Neuronal stem cell (in vitro differentiated cells): ENCODE measurements at regions not wholly inside any gene's neighbourhood (a gene's known extent, or its start where the extent isn't known, plus 50 kb on each side); places are given as distances from the start of the nearest gene placed in this dataset.

Experiments used
- DNase-seq: peaks from one replicate; pipeline ENCODE4 v3.0.0-alpha.2; 2013; ENCODE audit warnings: low spot score
- H2AFZ ChIP-seq: one replicate; pipeline ENCODE4 v1.6.1; 2013; ENCODE audit warnings: mild to moderate bottlenecking, low read length, inconsistent platforms
- H2AK5ac ChIP-seq: 2 replicates; pipeline ENCODE4 v1.6.1; 2013; ENCODE audit warnings: low read depth, mild to moderate bottlenecking, inconsistent platforms, low read length, moderate library complexity, mixed read lengths
- H2BK120ac ChIP-seq: 2 replicates; pipeline ENCODE4 v1.6.1; 2013; ENCODE audit warnings: low read depth, mild to moderate bottlenecking, inconsistent platforms, low read length, moderate library complexity, mixed read lengths
- H2BK12ac ChIP-seq: one replicate; pipeline ENCODE4 v1.6.1; 2013; ENCODE audit warnings: low read length, inconsistent platforms
- H2BK15ac ChIP-seq: 2 replicates; pipeline ENCODE4 v1.6.1; 2013; ENCODE audit warnings: mild to moderate bottlenecking, low read length, inconsistent platforms, mixed read lengths
- H2BK5ac ChIP-seq: one replicate; pipeline ENCODE4 v1.6.1; 2013; ENCODE audit warnings: inconsistent platforms, mild to moderate bottlenecking, low read length, moderate library complexity
- H3K14ac ChIP-seq: one replicate; pipeline ENCODE4 v1.6.1; 2013; ENCODE audit warnings: low read length, inconsistent platforms
- H3K18ac ChIP-seq: 2 replicates; pipeline ENCODE4 v1.6.1; 2013; ENCODE audit warnings: low read length, inconsistent platforms
- H3K23ac ChIP-seq: 2 replicates; pipeline ENCODE4 v1.6.1; 2013; ENCODE audit warnings: low read depth, mild to moderate bottlenecking, mixed read lengths, low read length, inconsistent platforms; ENCODE audit not compliant: poor library complexity
- H3K27ac ChIP-seq: replicated peaks from 3 replicates; pipeline ENCODE4 v1.5.1; 2013; ENCODE audit warnings: low read length, inconsistent platforms
- H3K27me3 ChIP-seq, 3 experiments: 2 replicates each; pipeline ENCODE4 v1.6.1; 2013; ENCODE audit warnings: low read length in 3 of 3, mild to moderate bottlenecking in 2 of 3, inconsistent platforms in 1 of 3, low read depth in 1 of 3, mixed read lengths in 1 of 3, moderate library complexity in 1 of 3; ENCODE audit not compliant: control insufficient read depth in 3 of 3, insufficient read depth in 3 of 3
- H3K36me3 ChIP-seq, 2 donors: replicated peaks in 1 of 2; 2 replicates each; pipeline ENCODE4 v1.6.1; 2013; ENCODE audit warnings: low read length in 2 of 2; ENCODE audit not compliant: control insufficient read depth in 2 of 2, insufficient read depth in 2 of 2
- H3K4ac ChIP-seq: 2 replicates; pipeline ENCODE4 v1.6.1; 2013; ENCODE audit warnings: inconsistent platforms, mild to moderate bottlenecking, low read length, moderate library complexity
- H3K4me1 ChIP-seq, 2 donors: 1 replicate in 1 of 2; 2 replicates in 1 of 2; pipeline ENCODE4 v1.6.1; 2013; ENCODE audit warnings: low read length in 2 of 2, low read depth in 1 of 2; ENCODE audit not compliant: control insufficient read depth in 2 of 2, insufficient read depth in 1 of 2
- H3K4me2 ChIP-seq: one replicate; pipeline ENCODE4 v1.6.1; 2013; ENCODE audit warnings: mild to moderate bottlenecking, low read length, inconsistent platforms; ENCODE audit not compliant: insufficient read depth, poor library complexity, severe bottlenecking
- H3K4me3 ChIP-seq, 2 donors: 2 replicates each; pipeline ENCODE4 v1.5.1; 2013; ENCODE audit warnings: low read length in 2 of 2, mild to moderate bottlenecking in 2 of 2, inconsistent platforms in 1 of 2, moderate library complexity in 1 of 2
- H3K79me1 ChIP-seq: one replicate; pipeline ENCODE4 v1.6.1; 2013; ENCODE audit warnings: low read depth, mild to moderate bottlenecking, inconsistent platforms, low read length, moderate library complexity
- H3K9ac ChIP-seq: one replicate; pipeline ENCODE4 v1.6.1; 2013; ENCODE audit warnings: mild to moderate bottlenecking, low read depth, low read length, inconsistent platforms; ENCODE audit not compliant: poor library complexity
- H3K9me3 ChIP-seq, 2 donors: replicated peaks in 1 of 2; 2 replicates each; pipeline versions ENCODE3 to v1.6.1; 2013; ENCODE audit warnings: low read length in 2 of 2, mild to moderate bottlenecking in 2 of 2, inconsistent platforms in 1 of 2, low read depth in 1 of 2, mixed read lengths in 1 of 2, moderate library complexity in 1 of 2; ENCODE audit not compliant: control insufficient read depth in 2 of 2, insufficient read depth in 1 of 2
- H4K8ac ChIP-seq: one replicate; pipeline ENCODE4 v1.6.1; 2013; ENCODE audit warnings: low read depth, mild to moderate bottlenecking, inconsistent platforms, low read length, moderate library complexity
- H4K91ac ChIP-seq: one replicate; pipeline ENCODE4 v1.6.1; 2013; ENCODE audit warnings: low read length, low read depth, mild to moderate bottlenecking, inconsistent platforms; ENCODE audit not compliant: poor library complexity
- WGBS, 2 donors: extraction: QIAGEN DNeasy Blood & Tissue Kit; methylation state at CpG; one replicate each; pipeline ENCODE4 v1.1.7; 2013; ENCODE audit warnings: missing lambda C conversion rate in 2 of 2, mixed read lengths in 1 of 2; ENCODE audit not compliant: insufficient read length in 2 of 2, insufficient replicate concordance in 1 of 2; ENCODE audit errors: extremely low coverage in 2 of 2; 5-methylcytosine and 5-hydroxymethylcytosine counted together

- no peak overlapping the region for H3K23ac ChIP-seq
- no peak overlapping the region for H2BK120ac ChIP-seq
- H4K8ac ChIP-seq = no peak overlapping the region
- H3K4me1 ChIP-seq = no peaks in the 10 kb centered on the region
- no peak overlapping the region for H3K14ac ChIP-seq
- no peak overlapping the region for H3K9ac ChIP-seq
- H3K4me3 ChIP-seq = no peak overlapping the region
- H3K27me3 ChIP-seq = no peaks in the 10 kb centered on the region
- no peaks in the 10 kb centered on the region for H3K9me3 ChIP-seq
- no peak overlapping the region for H3K18ac ChIP-seq
- no peak overlapping the region for H3K4ac ChIP-seq
- H3K27ac ChIP-seq = no peak overlapping the region
- no peak overlapping the region for H2BK12ac ChIP-seq
- H2AK5ac ChIP-seq = no peak overlapping the region
- H2BK5ac ChIP-seq = no peak overlapping the region
- H3K79me1 ChIP-seq = no peaks in the 10 kb centered on the region
- H3K4me2 ChIP-seq = no peak overlapping the region
- no peak overlapping the region for H2AFZ ChIP-seq
- 100% methylated on average over 1 of the region's 2 CpGs; no CpG with 5 or more reads in 1 of the 2 donors for WGBS, 2 donors
- H4K91ac ChIP-seq = no peak overlapping the region
- no peak for DNase-seq
- H2BK15ac ChIP-seq = no peak overlapping the region
- H3K36me3 ChIP-seq = no peaks in the 10 kb centered on the region
These were observed 51.3 kb upstream of the TANC1 start for GRCh38 chr2:158917121-158917520.

DNA sequence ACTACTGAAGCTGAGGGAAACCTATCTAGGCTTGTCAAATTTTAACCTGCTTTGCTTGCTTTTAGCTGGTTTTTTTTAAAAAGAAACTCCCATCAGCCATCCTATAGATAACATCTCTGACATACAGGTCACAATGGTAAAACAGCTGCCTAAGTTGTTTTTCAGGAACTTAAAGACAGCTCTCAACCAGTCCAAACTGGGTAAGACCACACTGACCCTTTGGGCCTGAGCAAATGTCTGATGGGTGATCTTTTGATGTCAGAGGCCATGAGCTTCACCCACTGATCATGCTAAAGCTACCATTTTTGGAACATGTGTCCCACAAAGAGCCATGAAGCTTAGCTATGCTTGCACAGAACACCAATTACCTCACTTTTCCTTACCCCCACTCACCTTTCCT, 50.0 kb upstream of the TANC1 start:
- Histone ChIP-seq H3K18ac (peak overlapping the region; percentile 63), H3K4me1 (peaks cover 2 to 5% of the 10 kb centered on the region in 2 donors), H2BK5ac (no peak overlapping the region), H3K4me2 (no peak overlapping the region), H3K36me3 (no peaks in the 10 kb centered on the region), H3K9me3 (no peaks in the 10 kb centered on the region), H3K23ac (no peak overlapping the region), H2BK120ac (no peak overlapping the region), H2AK5ac (no peak overlapping the region), H3K9ac (no peak overlapping the region), H2BK15ac (no peak overlapping the region), H3K27ac (no peak overlapping the region), H3K4ac (no peak overlapping the region), H2AFZ (peak overlapping the region; percentile 42), H4K91ac (no peak overlapping the region), H3K79me1 (no peaks in the 10 kb centered on the region), H3K27me3 (no peaks in the 10 kb centered on the region), H2BK12ac (no peak overlapping the region), H3K14ac (no peak overlapping the region), H3K4me3 (no peak overlapping the region), H4K8ac (no peak overlapping the region)
- no peak for DNase-seq
